ENCODE measurements at regions not wholly inside any gene's neighbourhood (a gene's known extent, or its start where the extent isn't known, plus 50 kb on each side); places are given as distances from the start of the nearest gene placed in this dataset.

DNA sequence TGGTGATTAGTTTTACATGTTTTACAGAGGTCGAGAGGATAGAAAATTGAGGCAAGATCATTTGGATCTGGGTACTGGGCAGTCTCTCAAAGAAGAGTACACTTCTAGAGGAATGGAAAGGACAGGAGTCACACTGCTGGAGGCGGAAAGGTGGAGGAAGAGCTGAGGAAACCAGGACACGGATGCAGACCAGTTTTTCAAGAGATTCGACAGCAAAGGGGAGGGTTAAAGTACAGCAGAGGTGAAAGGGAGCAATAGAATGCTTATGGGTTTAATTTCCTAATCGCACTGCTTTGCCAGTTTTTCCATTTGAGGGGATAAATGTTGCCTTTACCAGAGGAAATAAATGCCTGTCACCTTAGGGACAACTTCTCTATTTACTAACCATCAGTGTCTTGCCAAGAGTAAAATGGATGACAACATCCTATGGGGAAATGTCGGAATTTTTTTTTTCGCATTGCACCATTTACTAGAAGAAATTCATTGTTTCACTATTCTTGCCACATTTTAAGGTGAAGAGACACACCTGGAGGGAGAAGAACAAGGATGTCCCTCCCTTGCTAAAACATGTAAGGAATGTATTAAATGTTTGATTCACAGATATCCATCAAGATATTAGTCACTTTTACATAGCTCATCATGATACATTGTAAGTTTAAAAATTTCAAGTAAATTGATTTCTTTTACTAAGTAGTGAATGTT is 226.6 kb downstream of the COL12A1 start:
- H3K9me3 Mint-ChIP-seq (ENCODE audit: low read depth), result peaks cover 1% of the 10 kb centered on the region
- intact Hi-C loops (cut with DNase I, micrococcal nuclease), result no loop called here
- POLR2A ChIA-PET, result no interaction called here
- no peaks in the 10 kb centered on the region for H3K27me3 Mint-ChIP-seq
- ATAC-seq (no peak), DNase-seq (no peak)
- no peaks in the 10 kb centered on the region for H3K4me1 Mint-ChIP-seq
- H3K4me3 Mint-ChIP-seq, result no peak overlapping the region
- no peak overlapping the region for H3K27ac Mint-ChIP-seq
- no peaks in the 10 kb centered on the region for H3K36me3 Mint-ChIP-seq (ENCODE audit: low read depth)
- CTCF ChIA-PET, result no interaction called here

GRCh38 chr6:74976701-74977100 is 229.2 kb downstream of the COL12A1 start:
- CTCF ChIA-PET, result interaction anchor here (1.0 kb wide), 1 partner anchor 12 kb away, joined by 5 read pairs; no protein-coding TSS in a partner anchor
- POLR2A ChIA-PET, result no interaction called here
- intact Hi-C loops (cut with DNase I, micrococcal nuclease), result no loop called here

DNA sequence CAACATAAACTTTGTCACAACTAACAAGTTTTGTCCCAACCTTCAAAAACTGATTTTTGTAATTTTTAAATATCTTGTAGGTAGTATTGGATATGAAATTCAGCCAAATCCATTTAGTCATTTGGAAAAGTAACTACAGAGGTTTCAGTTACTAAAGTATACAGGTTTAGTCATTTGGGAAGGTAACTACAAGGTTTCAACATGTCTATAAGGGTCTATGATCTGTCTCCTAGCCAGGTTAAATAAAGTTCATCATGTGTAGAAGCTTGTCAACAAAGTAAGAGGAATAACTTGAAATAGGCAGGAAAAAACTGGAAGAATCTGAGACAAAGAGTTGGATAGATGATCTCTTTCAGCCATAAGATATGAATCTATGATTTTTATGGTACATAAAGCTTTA is 229.8 kb downstream of the COL12A1 start:
- CTCF ChIA-PET, result interaction anchor here (1.0 kb wide), 1 partner anchor 11 kb away, joined by 5 read pairs; no protein-coding TSS in a partner anchor
- DNase-seq (no peak), ATAC-seq (no peak)
- Mint-ChIP-seq H3K27ac (no peak overlapping the region), H3K27me3 (no peaks in the 10 kb centered on the region), H3K36me3 (ENCODE audit: low read depth) (no peaks in the 10 kb centered on the region), H3K4me1 (no peaks in the 10 kb centered on the region), H3K4me3 (no peak overlapping the region), H3K9me3 (ENCODE audit: low read depth) (peaks cover 3% of the 10 kb centered on the region)
- intact Hi-C loops (cut with DNase I, micrococcal nuclease), result no loop called here
- POLR2A ChIA-PET, result no interaction called here

More at GRCh38 chr6:74976701-74977100, 229.2 kb downstream of the COL12A1 start:
- H3K27me3 Mint-ChIP-seq, result no peaks in the 10 kb centered on the region
- H3K36me3 Mint-ChIP-seq (ENCODE audit: low read depth), result no peaks in the 10 kb centered on the region
- H3K27ac Mint-ChIP-seq, result no peak overlapping the region
- H3K9me3 Mint-ChIP-seq (ENCODE audit: low read depth), result peaks cover 3% of the 10 kb centered on the region
- DNase-seq (no peak), ATAC-seq (no peak)
- no peaks in the 10 kb centered on the region for H3K4me1 Mint-ChIP-seq
- no peak overlapping the region for H3K4me3 Mint-ChIP-seq

DNA sequence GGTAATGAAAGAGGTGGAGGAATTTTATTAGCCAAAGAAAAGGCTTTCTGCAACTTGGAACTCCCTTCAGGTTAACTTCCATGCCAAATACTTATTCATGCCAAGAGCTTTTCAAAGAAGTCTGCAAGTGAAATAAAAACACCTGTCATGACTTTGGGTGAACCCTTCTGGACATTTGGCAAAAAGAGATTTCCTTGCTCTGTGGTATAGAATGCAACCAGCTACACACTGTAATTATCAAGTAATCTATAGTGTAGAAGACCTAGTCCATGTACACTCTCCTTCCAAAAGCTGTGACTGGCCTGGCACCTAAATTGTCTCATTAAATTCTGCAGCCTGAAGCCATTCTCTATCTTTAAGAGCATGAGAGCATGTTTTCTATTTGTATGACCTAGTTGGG is 232.3 kb downstream of the COL12A1 start:
- Mint-ChIP-seq H3K27me3 (no peaks in the 10 kb centered on the region), H3K4me3 (no peak overlapping the region), H3K4me1 (no peaks in the 10 kb centered on the region), H3K9me3 (ENCODE audit: low read depth) (peaks cover 3% of the 10 kb centered on the region), H3K36me3 (ENCODE audit: low read depth) (no peaks in the 10 kb centered on the region), H3K27ac (no peak overlapping the region)
- ATAC-seq, result no peak
- CTCF ChIA-PET, result interaction anchor here (0.7 kb wide), 1 partner anchor 9 kb away, joined by 3 read pairs; no protein-coding TSS in a partner anchor
- intact Hi-C loops (cut with DNase I, micrococcal nuclease), result no loop called here
- POLR2A ChIA-PET, result no interaction called here
- no peak for DNase-seq

- H3K27ac Mint-ChIP-seq, result no peak overlapping the region
- H3K36me3 Mint-ChIP-seq (ENCODE audit: low read depth), result no peaks in the 10 kb centered on the region
- DNase-seq (no peak), ATAC-seq (no peak)
- peaks cover 2% of the 10 kb centered on the region for H3K9me3 Mint-ChIP-seq (ENCODE audit: low read depth)
- no peak overlapping the region for H3K4me3 Mint-ChIP-seq
- no peaks in the 10 kb centered on the region for H3K4me1 Mint-ChIP-seq
- ChIA-PET POLR2A (interaction anchor here (0.6 kb wide), 1 partner anchor 693 kb away, joined by 4 read pairs; no protein-coding TSS in a partner anchor), CTCF (no interaction called here)
- intact Hi-C loops (cut with DNase I, micrococcal nuclease), result no loop called here
- H3K27me3 Mint-ChIP-seq, result no peaks in the 10 kb centered on the region
These were observed 234.2 kb downstream of the COL12A1 start for GRCh38 chr6:74971633-74972032.

- Mint-ChIP-seq H3K4me3 (no peak overlapping the region), H3K9me3 (ENCODE audit: low read depth) (peaks cover 2% of the 10 kb centered on the region), H3K27ac (no peak overlapping the region), H3K4me1 (no peaks in the 10 kb centered on the region), H3K36me3 (ENCODE audit: low read depth) (no peaks in the 10 kb centered on the region), H3K27me3 (no peaks in the 10 kb centered on the region)
- intact Hi-C loops (cut with DNase I, micrococcal nuclease), result no loop called here
- ChIA-PET CTCF (no interaction called here), POLR2A (no interaction called here)
- ATAC-seq, result no peak
- DNase-seq, result no peak
These were observed 236.1 kb downstream of the COL12A1 start for GRCh38 chr6:74969591-74970267.

- H3K36me3 Mint-ChIP-seq (ENCODE audit: low read depth), result no peaks in the 10 kb centered on the region
- CTCF ChIA-PET, result no interaction called here
- intact Hi-C loops (cut with DNase I, micrococcal nuclease), result no loop called here
- peaks cover 2% of the 10 kb centered on the region for H3K9me3 Mint-ChIP-seq (ENCODE audit: low read depth)
- no peaks in the 10 kb centered on the region for H3K27me3 Mint-ChIP-seq
- H3K27ac Mint-ChIP-seq, result no peak overlapping the region
- no peak overlapping the region for H3K4me3 Mint-ChIP-seq
- POLR2A ChIA-PET, result no interaction called here
- ATAC-seq, result no peak
- no peaks in the 10 kb centered on the region for H3K4me1 Mint-ChIP-seq
- DNase-seq, result no peak
These were observed 238.0 kb downstream of the COL12A1 start for GRCh38 chr6:74967821-74968220.

DNA sequence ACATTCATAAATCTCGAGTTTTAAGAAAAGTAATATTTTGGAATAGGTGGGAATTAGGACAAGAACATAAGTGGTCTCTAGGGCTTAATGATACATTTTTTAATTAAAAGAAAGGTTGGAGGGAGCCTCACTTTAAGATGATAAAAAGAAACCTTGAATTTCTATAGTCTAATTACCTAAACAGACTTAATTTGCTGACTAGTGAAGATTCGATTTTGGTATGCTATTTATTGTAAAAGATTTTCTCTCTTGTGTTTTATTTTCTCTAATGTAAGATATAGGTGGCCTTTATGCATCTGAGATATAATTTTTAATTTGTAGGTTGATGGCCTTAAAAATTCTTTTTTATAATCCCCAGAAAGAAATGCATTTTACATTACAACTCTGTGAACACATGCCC is 239.1 kb downstream of the COL12A1 start:
- no peak for DNase-seq
- peaks cover 1% of the 10 kb centered on the region for H3K9me3 Mint-ChIP-seq (ENCODE audit: low read depth)
- no peak for ATAC-seq
- intact Hi-C loops (cut with DNase I, micrococcal nuclease), result no loop called here
- no peak overlapping the region for H3K4me3 Mint-ChIP-seq
- no peaks in the 10 kb centered on the region for H3K4me1 Mint-ChIP-seq
- POLR2A ChIA-PET, result no interaction called here
- CTCF ChIA-PET, result no interaction called here
- no peaks in the 10 kb centered on the region for H3K36me3 Mint-ChIP-seq (ENCODE audit: low read depth)
- H3K27me3 Mint-ChIP-seq, result no peaks in the 10 kb centered on the region
- H3K27ac Mint-ChIP-seq, result no peak overlapping the region

DNA sequence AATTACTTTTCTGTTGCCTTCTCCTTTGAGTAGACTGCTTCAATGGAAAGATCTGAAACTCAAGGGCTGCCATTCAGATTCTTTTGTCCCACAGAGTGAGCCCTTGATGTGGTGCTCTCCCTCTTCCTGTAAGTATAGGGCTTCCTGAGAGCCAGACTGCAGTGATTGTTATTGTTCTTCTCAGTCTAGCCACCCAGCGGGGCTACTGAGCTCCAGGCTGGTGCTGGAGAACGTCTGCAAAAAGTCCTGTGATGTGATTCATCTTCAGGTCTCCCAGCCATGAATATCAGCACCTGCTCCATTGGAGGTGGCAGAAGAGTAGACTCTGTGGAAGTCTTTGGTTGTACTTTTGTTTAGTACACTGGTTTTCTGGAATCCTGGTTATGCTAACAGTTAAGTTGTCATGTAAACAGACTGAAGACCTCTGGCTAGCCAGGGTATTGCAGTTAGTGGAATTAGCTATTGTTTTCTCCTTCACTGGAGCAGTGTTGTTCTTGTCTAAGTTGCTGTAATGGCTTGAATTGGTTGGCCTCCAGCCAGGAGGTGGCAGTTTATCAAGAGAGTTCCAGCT is 240.9 kb downstream of the COL12A1 start:
- H3K9me3 Mint-ChIP-seq (ENCODE audit: low read depth), result peaks cover 1% of the 10 kb centered on the region
- DNase-seq (no peak), ATAC-seq (no peak)
- no peak overlapping the region for H3K4me3 Mint-ChIP-seq
- no peaks in the 10 kb centered on the region for H3K4me1 Mint-ChIP-seq
- CTCF ChIA-PET, result interaction anchor here (0.8 to 1.7 kb wide), 2 partner anchors 9 to 12 kb away, joined by 3 to 5 read pairs; no protein-coding TSS in a partner anchor
- H3K27me3 Mint-ChIP-seq, result no peaks in the 10 kb centered on the region
- no peaks in the 10 kb centered on the region for H3K36me3 Mint-ChIP-seq (ENCODE audit: low read depth)
- no peak overlapping the region for H3K27ac Mint-ChIP-seq
- POLR2A ChIA-PET, result interaction anchor here (0.6 kb wide), 1 partner anchor 16 kb away, joined by 3 read pairs; no protein-coding TSS in a partner anchor
- intact Hi-C loops (cut with DNase I, micrococcal nuclease), result no loop called here

- Mint-ChIP-seq H3K36me3 (ENCODE audit: low read depth) (no peaks in the 10 kb centered on the region), H3K4me3 (no peak overlapping the region), H3K27me3 (no peaks in the 10 kb centered on the region), H3K9me3 (ENCODE audit: low read depth) (peaks cover 8% of the 10 kb centered on the region), H3K4me1 (no peaks in the 10 kb centered on the region), H3K27ac (no peak overlapping the region)
- no peak for DNase-seq
- ChIA-PET POLR2A (no interaction called here), CTCF (no interaction called here)
- no peak for ATAC-seq
- intact Hi-C loops (cut with DNase I, micrococcal nuclease), result no loop called here
These were observed 249.1 kb downstream of the COL12A1 start for GRCh38 chr6:74956559-74957428.

GRCh38 chr6:74953708-74954107 is 252.1 kb downstream of the COL12A1 start:
- DNase-seq (no peak), ATAC-seq (no peak)
- Mint-ChIP-seq H3K4me1 (no peaks in the 10 kb centered on the region), H3K27ac (no peak overlapping the region), H3K36me3 (ENCODE audit: low read depth) (no peaks in the 10 kb centered on the region), H3K27me3 (no peaks in the 10 kb centered on the region), H3K4me3 (no peak overlapping the region), H3K9me3 (ENCODE audit: low read depth) (peaks cover 12% of the 10 kb centered on the region)
- ChIA-PET POLR2A (no interaction called here), CTCF (interaction anchor here (1.3 kb wide), 1 partner anchor 20 kb away, joined by 3 read pairs; no protein-coding TSS in a partner anchor)
- intact Hi-C loops (cut with DNase I, micrococcal nuclease), result no loop called here

Data from activated CD4-positive, alpha-beta T cell treated with anti-CD3 and anti-CD28 coated beads for 36 hours (primary cell).